Tibial nerve (tissue), 4 donors: ENCODE measurements at regions not wholly inside any gene's neighbourhood (a gene's known extent, or its start where the extent isn't known, plus 50 kb on each side); places are given as distances from the start of the nearest gene placed in this dataset.

Experiments used
- DNase-seq, 2 donors: peaks; one replicate each; pipeline ENCODE4 v3.0.0-alpha.2; 2019; ENCODE audit warnings: low spot score in 2 of 2
- H3K27ac ChIP-seq, 4 donors: fragments of 200-600 bp; sonication (generic) in 3 of 4; one replicate each; pipeline ENCODE4 v1.5.1; 2017 to 2019; ENCODE audit warnings: mild to moderate bottlenecking in 1 of 4
- H3K27me3 ChIP-seq, 2 donors: fragments of 200-600 bp; sonication (generic) in 1 of 2; one replicate each; pipeline versions ENCODE4 v1.5.1 to v1.6.0; 2017 to 2019
- H3K36me3 ChIP-seq, 3 donors: fragments of 200-600 bp; sonication (generic); one replicate each; pipeline ENCODE4 v1.5.1; 2018 to 2019
- H3K4me1 ChIP-seq, 4 donors: fragments of 200-600 bp; sonication (generic) in 3 of 4; one replicate each; pipeline ENCODE4 v1.5.1; 2017 to 2019
- H3K4me3 ChIP-seq, 4 donors: fragments of 200-600 bp; sonication (generic) in 3 of 4; one replicate each; pipeline ENCODE4 v1.5.1; 2017 to 2019; ENCODE audit warnings: mild to moderate bottlenecking in 1 of 4, moderate library complexity in 1 of 4
- H3K9me3 ChIP-seq, 4 donors: fragments of 200-600 bp; sonication (generic) in 3 of 4; one replicate each; pipeline ENCODE4 v1.5.1; 2017 to 2019
- EP300 ChIP-seq, 2 donors: sonication (generic); formaldehyde crosslinking; IDR thresholded peaks; one replicate each; pipeline ENCODE4 v1.6.1; 2017; ENCODE audit warnings: antibody characterized with exemption in 2 of 2, mild to moderate bottlenecking in 1 of 2
- POLR2A ChIP-seq, 2 donors: fragments of 450-650 bp; IDR thresholded peaks; one replicate each; pipeline ENCODE4 v1.6.1; 2017; ENCODE audit warnings: antibody characterized with exemption in 2 of 2, mild to moderate bottlenecking in 2 of 2, moderate library complexity in 2 of 2
- WGBS, 2 donors: methylation state at CpG; one replicate each; pipeline ENCODE4 v1.1.5; 2018; 5-methylcytosine and 5-hydroxymethylcytosine counted together
- TF ChIP-seq, protein P1 (sequence below), 5 experiments: fragments of 200-600 bp in 3 of 5; fragments of 450-650 bp in 2 of 5; sonication (generic) in 3 of 5; IDR thresholded peaks; one replicate each; pipeline ENCODE4 v1.5.1; 2016 to 2019; ENCODE audit warnings: antibody characterized with exemption in 5 of 5, mild to moderate bottlenecking in 3 of 5, moderate library complexity in 2 of 5

DNA sequence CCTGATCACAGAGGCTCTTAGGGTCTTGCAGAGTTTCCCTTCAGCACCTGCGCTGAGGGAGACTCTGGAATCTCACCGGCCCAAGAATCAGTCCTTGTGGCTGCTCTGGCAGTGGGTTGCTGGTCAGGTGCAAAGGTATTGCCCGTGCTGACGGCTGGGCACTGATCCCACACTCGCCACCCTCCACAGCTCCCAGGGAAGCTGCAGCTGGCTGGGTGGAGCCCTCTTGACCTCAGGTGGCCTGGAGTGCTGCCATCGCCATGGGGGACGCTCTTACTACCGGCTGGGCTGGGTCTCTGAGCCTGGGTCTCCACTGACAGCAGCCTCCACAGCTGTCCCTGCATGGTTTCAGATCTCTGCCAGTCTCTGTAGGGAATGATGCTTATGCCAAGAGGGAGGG, 52.6 kb upstream of the EPHB3 start:
- Histone ChIP-seq H3K4me3 (no peak overlapping the region), H3K36me3 (no peaks in the 10 kb centered on the region), H3K9me3 (peaks cover 0 to under 1% (median 0%) of the 10 kb centered on the region in 4 donors), H3K4me1 (peaks cover 0 to 10% (median 3%) of the 10 kb centered on the region in 4 donors), H3K27ac (no peak overlapping the region), H3K27me3 (peaks cover 0 to 58% of the 10 kb centered on the region in 2 donors)
- DNase-seq = no peak
- TF ChIP-seq, protein P1, sequence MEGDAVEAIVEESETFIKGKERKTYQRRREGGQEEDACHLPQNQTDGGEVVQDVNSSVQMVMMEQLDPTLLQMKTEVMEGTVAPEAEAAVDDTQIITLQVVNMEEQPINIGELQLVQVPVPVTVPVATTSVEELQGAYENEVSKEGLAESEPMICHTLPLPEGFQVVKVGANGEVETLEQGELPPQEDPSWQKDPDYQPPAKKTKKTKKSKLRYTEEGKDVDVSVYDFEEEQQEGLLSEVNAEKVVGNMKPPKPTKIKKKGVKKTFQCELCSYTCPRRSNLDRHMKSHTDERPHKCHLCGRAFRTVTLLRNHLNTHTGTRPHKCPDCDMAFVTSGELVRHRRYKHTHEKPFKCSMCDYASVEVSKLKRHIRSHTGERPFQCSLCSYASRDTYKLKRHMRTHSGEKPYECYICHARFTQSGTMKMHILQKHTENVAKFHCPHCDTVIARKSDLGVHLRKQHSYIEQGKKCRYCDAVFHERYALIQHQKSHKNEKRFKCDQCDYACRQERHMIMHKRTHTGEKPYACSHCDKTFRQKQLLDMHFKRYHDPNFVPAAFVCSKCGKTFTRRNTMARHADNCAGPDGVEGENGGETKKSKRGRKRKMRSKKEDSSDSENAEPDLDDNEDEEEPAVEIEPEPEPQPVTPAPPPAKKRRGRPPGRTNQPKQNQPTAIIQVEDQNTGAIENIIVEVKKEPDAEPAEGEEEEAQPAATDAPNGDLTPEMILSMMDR (IDR thresholded peaks at IDR 0.05) = no peak
- WGBS, 2 donors = 78 to 82% methylated on average over 6 to 8 of the region's 8 CpGs

DNA sequence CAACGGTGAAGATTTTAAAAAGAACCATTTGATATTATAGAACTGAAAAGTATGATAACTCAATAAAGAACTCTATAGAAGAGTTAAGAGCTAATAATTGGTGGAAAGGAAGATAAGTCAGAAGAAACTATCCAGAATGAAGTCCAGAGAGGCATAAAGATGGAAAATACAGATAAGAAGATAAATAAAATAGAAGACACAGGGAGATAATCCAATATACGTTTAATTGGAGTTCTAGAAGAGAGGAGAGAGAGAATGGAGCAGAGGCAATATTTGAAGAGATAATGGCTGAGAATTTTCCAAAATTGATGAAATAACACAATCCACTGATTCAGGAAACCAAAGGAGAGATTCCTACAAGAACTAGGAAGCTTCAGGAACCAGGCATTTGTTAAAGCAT, 49.8 kb upstream of the EPHB3 start:
- TF ChIP-seq, protein P1 (IDR thresholded peaks at IDR 0.05) = no peak
- TF ChIP-seq POLR2A (IDR thresholded peaks at IDR 0.05) (no peak), EP300 (IDR thresholded peaks at IDR 0.05) (no peak)
- WGBS, 2 donors = 95 to 96% methylated on average over 2 of the region's 2 CpGs

More for the DNA sequence above, 49.8 kb upstream of the EPHB3 start:
- no peak for DNase-seq
- Histone ChIP-seq H3K9me3 (no peaks in the 10 kb centered on the region), H3K36me3 (no peaks in the 10 kb centered on the region), H3K27me3 (peaks cover 0 to 60% of the 10 kb centered on the region in 2 donors), H3K4me3 (no peak overlapping the region), H3K4me1 (peaks cover 0 to 12% (median 4%) of the 10 kb centered on the region in 4 donors), H3K27ac (no peak overlapping the region)
